ENCODE measurements at regions not wholly inside any gene's neighbourhood (a gene's known extent, or its start where the extent isn't known, plus 50 kb on each side); places are given as distances from the start of the nearest gene placed in this dataset.

DNA sequence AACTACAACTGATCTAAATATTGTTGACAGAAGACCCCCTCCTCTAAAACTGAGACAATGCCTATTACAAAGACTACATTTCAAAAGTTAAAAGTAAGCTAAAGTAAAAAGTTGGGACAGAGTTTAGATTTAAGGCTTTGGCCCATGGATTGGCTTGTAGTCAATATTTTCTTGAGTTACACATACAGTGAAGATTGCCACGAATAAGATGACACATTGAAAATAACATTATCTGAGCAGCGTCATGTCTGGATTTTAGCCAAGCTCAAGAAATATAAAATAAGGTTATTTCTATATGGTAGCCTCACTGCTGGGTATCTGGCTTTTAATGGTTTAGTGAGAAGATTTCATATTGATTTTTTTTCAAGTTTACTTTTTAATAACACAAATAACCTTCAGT lies 266.2 kb upstream of the LDB2 start:
- TF ChIP-seq EZH2 (IDR thresholded peaks at IDR 0.05; ENCODE audit: low read depth): no peak
- TF ChIP-seq, protein P1, sequence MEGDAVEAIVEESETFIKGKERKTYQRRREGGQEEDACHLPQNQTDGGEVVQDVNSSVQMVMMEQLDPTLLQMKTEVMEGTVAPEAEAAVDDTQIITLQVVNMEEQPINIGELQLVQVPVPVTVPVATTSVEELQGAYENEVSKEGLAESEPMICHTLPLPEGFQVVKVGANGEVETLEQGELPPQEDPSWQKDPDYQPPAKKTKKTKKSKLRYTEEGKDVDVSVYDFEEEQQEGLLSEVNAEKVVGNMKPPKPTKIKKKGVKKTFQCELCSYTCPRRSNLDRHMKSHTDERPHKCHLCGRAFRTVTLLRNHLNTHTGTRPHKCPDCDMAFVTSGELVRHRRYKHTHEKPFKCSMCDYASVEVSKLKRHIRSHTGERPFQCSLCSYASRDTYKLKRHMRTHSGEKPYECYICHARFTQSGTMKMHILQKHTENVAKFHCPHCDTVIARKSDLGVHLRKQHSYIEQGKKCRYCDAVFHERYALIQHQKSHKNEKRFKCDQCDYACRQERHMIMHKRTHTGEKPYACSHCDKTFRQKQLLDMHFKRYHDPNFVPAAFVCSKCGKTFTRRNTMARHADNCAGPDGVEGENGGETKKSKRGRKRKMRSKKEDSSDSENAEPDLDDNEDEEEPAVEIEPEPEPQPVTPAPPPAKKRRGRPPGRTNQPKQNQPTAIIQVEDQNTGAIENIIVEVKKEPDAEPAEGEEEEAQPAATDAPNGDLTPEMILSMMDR (conservative IDR thresholded peaks at IDR 0.05): no peak
- no peak overlapping the region for H3K4me3 ChIP-seq
- H3K79me2 ChIP-seq (ENCODE audit: low read depth): no peaks in the 10 kb centered on the region
- H3K27me3 ChIP-seq (ENCODE audit: insufficient read depth, low read depth): no peaks in the 10 kb centered on the region
- H4K20me1 ChIP-seq (ENCODE audit: insufficient read depth): no peaks in the 10 kb centered on the region
- H3K9me2 ChIP-seq (ENCODE audit: insufficient read depth): no peaks in the 10 kb centered on the region
- no peaks in the 10 kb centered on the region for H3K36me3 ChIP-seq (ENCODE audit: low read depth)
- DNase-seq: no peak
- intact Hi-C loops (cut with micrococcal nuclease; ENCODE audit: unreplicated experiment): no loop called here
- no peaks in the 10 kb centered on the region for H3F3A ChIP-seq (ENCODE audit: insufficient read depth, low read depth)
- H2AFZ ChIP-seq: no peak overlapping the region
- H3K4me2 ChIP-seq: no peak overlapping the region
- H3K27ac ChIP-seq: no peak overlapping the region
- POLR2A ChIA-PET (ENCODE audit: unreplicated experiment): no interaction called here
- CTCF ChIA-PET: no interaction called here
- no TSS peak for BruUV-seq (replicated peaks)
- H3K4me1 ChIP-seq (replicated peaks; ENCODE audit: insufficient read depth): no peaks in the 10 kb centered on the region
- H3K9me3 ChIP-seq (ENCODE audit: insufficient read depth, low read depth): no peaks in the 10 kb centered on the region

DNA sequence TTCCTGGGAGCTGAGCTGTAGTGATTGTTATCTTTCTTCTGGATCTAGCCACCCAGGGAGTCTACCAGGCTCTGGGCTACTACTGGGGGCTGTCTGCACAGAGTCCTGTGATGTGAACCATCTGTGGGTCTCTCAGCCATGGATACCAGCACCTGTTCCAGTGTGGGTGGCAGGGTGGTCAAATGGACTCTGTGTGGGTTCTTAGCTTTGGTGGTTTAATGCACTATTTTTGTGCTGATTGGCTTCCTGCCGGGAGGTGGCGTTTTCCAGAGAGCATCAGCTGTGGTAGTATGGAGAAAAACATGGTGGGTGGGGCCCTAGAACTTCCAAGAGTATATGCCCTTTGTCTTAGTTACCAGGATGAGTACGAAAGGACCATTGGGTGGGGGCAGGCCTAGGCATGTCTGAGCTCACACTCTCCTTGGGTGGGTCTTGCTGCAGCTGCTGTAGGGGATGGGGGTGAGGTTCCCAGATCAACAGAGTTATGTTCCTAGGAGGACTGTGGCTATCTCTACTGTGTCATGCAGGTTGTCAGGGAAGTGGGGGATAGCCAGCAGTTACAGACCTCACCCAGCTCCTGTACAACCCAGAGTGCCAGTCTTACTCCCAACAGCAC lies 264.8 kb upstream of the LDB2 start:
- ChIA-PET POLR2A (ENCODE audit: unreplicated experiment) (no interaction called here), CTCF (no interaction called here)
- TF ChIP-seq, protein P1 (conservative IDR thresholded peaks at IDR 0.05): no peak
- no peak for TF ChIP-seq EZH2 (IDR thresholded peaks at IDR 0.05; ENCODE audit: low read depth)
- no peaks in the 10 kb centered on the region for H3K79me2 ChIP-seq (ENCODE audit: low read depth)
- no peak overlapping the region for H3K27ac ChIP-seq
- H3K27me3 ChIP-seq (ENCODE audit: insufficient read depth, low read depth): no peaks in the 10 kb centered on the region
- no peaks in the 10 kb centered on the region for H3K4me1 ChIP-seq (replicated peaks; ENCODE audit: insufficient read depth)
- no peak for DNase-seq
- no peak overlapping the region for H3K4me2 ChIP-seq
- H3K36me3 ChIP-seq (ENCODE audit: low read depth): no peaks in the 10 kb centered on the region
- H3F3A ChIP-seq (ENCODE audit: insufficient read depth, low read depth): no peaks in the 10 kb centered on the region
- H3K9me3 ChIP-seq (ENCODE audit: insufficient read depth, low read depth): no peaks in the 10 kb centered on the region
- no peaks in the 10 kb centered on the region for H4K20me1 ChIP-seq (ENCODE audit: insufficient read depth)
- intact Hi-C loops (cut with micrococcal nuclease; ENCODE audit: unreplicated experiment): no loop called here
- no TSS peak for BruUV-seq (replicated peaks)
- no peak overlapping the region for H2AFZ ChIP-seq
- no peak overlapping the region for H3K4me3 ChIP-seq
- no peaks in the 10 kb centered on the region for H3K9me2 ChIP-seq (ENCODE audit: insufficient read depth)

DNA sequence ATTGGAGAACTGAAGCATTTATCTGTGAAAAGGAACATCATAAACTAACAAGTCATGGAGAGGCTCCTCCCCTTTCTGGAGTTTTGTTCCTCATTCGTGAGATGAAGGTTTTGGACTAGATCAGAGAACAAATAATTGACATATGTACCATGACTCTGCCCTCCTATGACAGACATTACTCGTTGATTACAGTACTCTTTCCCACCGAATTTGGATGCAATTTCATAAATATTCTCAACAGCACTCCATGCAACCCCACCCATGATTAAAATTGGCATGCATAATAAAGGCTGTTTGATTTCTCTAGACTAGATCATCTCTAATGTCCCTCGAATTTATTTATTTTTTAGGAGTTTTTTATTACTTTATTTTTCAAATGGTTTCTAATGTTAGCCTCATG lies 258.9 kb upstream of the LDB2 start:
- DNase-seq: no peak
- Histone ChIP-seq H3K9me3 (ENCODE audit: insufficient read depth, low read depth) (no peaks in the 10 kb centered on the region), H3K36me3 (ENCODE audit: low read depth) (no peaks in the 10 kb centered on the region), H3K4me1 (replicated peaks; ENCODE audit: insufficient read depth) (no peaks in the 10 kb centered on the region), H3K4me2 (no peak overlapping the region), H3K4me3 (no peak overlapping the region), H3K27ac (no peak overlapping the region), H2AFZ (no peak overlapping the region), H4K20me1 (ENCODE audit: insufficient read depth) (no peaks in the 10 kb centered on the region), H3F3A (ENCODE audit: insufficient read depth, low read depth) (no peaks in the 10 kb centered on the region), H3K9me2 (ENCODE audit: insufficient read depth) (no peaks in the 10 kb centered on the region), H3K27me3 (ENCODE audit: insufficient read depth, low read depth) (no peaks in the 10 kb centered on the region), H3K79me2 (ENCODE audit: low read depth) (no peaks in the 10 kb centered on the region)
- intact Hi-C loops (cut with micrococcal nuclease; ENCODE audit: unreplicated experiment): no loop called here
- ChIA-PET CTCF (no interaction called here), POLR2A (ENCODE audit: unreplicated experiment) (no interaction called here)
- no TSS peak for BruUV-seq (replicated peaks)
- TF ChIP-seq, protein P1 (conservative IDR thresholded peaks at IDR 0.05): no peak
- no peak for TF ChIP-seq EZH2 (IDR thresholded peaks at IDR 0.05; ENCODE audit: low read depth)
